HEK293 (cell line): ENCODE measurements at regions not wholly inside any gene's neighbourhood (a gene's known extent, or its start where the extent isn't known, plus 50 kb on each side); places are given as distances from the start of the nearest gene placed in this dataset.

Experiments
- CTCF ChIA-PET: fragments of 350-600 bp; formaldehyde crosslinking; extraction: SDS; loops from one replicate; lab custom pipeline; 2021; ENCODE audit warnings: antibody characterized with exemption; lab: Yijun Ruan, JAX
- POLR2A ChIA-PET: fragments of 300-600 bp; formaldehyde crosslinking; extraction: SDS; loops from one replicate; lab custom pipeline; 2020; ENCODE audit warnings: antibody characterized with exemption, inconsistent platforms; lab: Yijun Ruan, JAX
- H3K27ac ChIP-seq: fragments of 200-500 bp; sonication (Bioruptor generic); 2 replicates; pipeline ENCODE4 v1.5.1; 2014; ENCODE audit warnings: low read depth, low read length, control low read depth, inconsistent platforms; ENCODE audit errors: extremely low read depth
- H3K36me3 ChIP-seq, 2 experiments: fragments of 200-500 bp in 1 of 2; sonication (Bioruptor generic) in 1 of 2; 1 replicate in 1 of 2; 2 replicates in 1 of 2; pipeline ENCODE4 v1.5.1; 2014 to 2017; ENCODE audit warnings: inconsistent platforms in 2 of 2, low read length in 2 of 2; ENCODE audit not compliant: control insufficient read depth in 2 of 2, insufficient read depth in 1 of 2
- H3K4me1 ChIP-seq: fragments of 200-500 bp; sonication (Bioruptor generic); 2 replicates; pipeline ENCODE4 v1.5.1; 2014; ENCODE audit warnings: mild to moderate bottlenecking, low read length, inconsistent platforms; ENCODE audit not compliant: control insufficient read depth, insufficient read depth
- H3K4me3 ChIP-seq: 2 replicates; pipeline ENCODE4 v1.5.1; 2011; ENCODE audit warnings: low read depth, mild to moderate bottlenecking, control low read depth, low read length, moderate library complexity
- H3K9me3 ChIP-seq: fragments of 200-500 bp; sonication (Bioruptor generic); 2 replicates; pipeline ENCODE4 v1.5.1; 2014; ENCODE audit warnings: low read depth, low read length, inconsistent platforms; ENCODE audit not compliant: control insufficient read depth, insufficient read depth
- GFI1B ChIP-seq: fragments of 450-650 bp; formaldehyde crosslinking; IDR thresholded peaks from 2 replicates; pipeline ENCODE4 v1.5.1; 2016; ENCODE audit warnings: missing biosample characterization, missing genetic modification characterization
- HOXA7 ChIP-seq: sonication (generic); formaldehyde crosslinking; IDR thresholded peaks from 2 replicates; pipeline ENCODE4 v1.8.1; 2022; ENCODE audit warnings: missing genetic modification reagents, borderline replicate concordance
- IKZF3 ChIP-seq: fragments of 450-650 bp; IDR thresholded peaks from 2 replicates; pipeline ENCODE4 v1.5.0; 2018; ENCODE audit warnings: missing biosample characterization, mild to moderate bottlenecking, missing genetic modification characterization, moderate library complexity
- KLF9 ChIP-seq: fragments of 450-650 bp; formaldehyde crosslinking; IDR thresholded peaks from 2 replicates; pipeline ENCODE4 v1.5.1; 2016; ENCODE audit warnings: missing biosample characterization, missing genetic modification characterization, low read depth
- TCF7L2 ChIP-seq: IDR thresholded peaks from 2 replicates; pipeline ENCODE4 v1.6.1; 2011; ENCODE audit warnings: low read depth, mild to moderate bottlenecking, inconsistent platforms, low read length, moderate library complexity, borderline replicate concordance
- TRIM28 ChIP-seq: IDR thresholded peaks from 2 replicates; pipeline ENCODE4 v1.6.1; 2011; ENCODE audit warnings: low read length, control low read depth, borderline replicate concordance
- YY2 ChIP-seq: fragments of 450-650 bp; formaldehyde crosslinking; IDR thresholded peaks from 2 replicates; pipeline ENCODE4 v1.5.1; 2016; ENCODE audit warnings: missing biosample characterization, missing genetic modification characterization
- ZBTB21 ChIP-seq: fragments of 450-650 bp; formaldehyde crosslinking; IDR thresholded peaks from 2 replicates; pipeline ENCODE4 v1.5.1; 2017; ENCODE audit warnings: missing biosample characterization, missing genetic modification characterization
- ZBTB8A ChIP-seq: fragments of 450-650 bp; formaldehyde crosslinking; IDR thresholded peaks from 2 replicates; pipeline ENCODE4 v1.5.1; 2016; ENCODE audit warnings: missing biosample characterization, missing genetic modification characterization
- ZFP37 ChIP-seq: fragments of 450-650 bp; formaldehyde crosslinking; IDR thresholded peaks from 2 replicates; pipeline ENCODE4 v1.5.1; 2016; ENCODE audit warnings: missing biosample characterization, missing genetic modification characterization
- ZFP41 ChIP-seq: fragments of 450-650 bp; formaldehyde crosslinking; IDR thresholded peaks from 2 replicates; pipeline ENCODE4 v1.5.1; 2016; ENCODE audit warnings: missing biosample characterization, missing genetic modification characterization, borderline replicate concordance
- ZNF341 ChIP-seq: fragments of 450-650 bp; formaldehyde crosslinking; IDR thresholded peaks from 2 replicates; pipeline ENCODE4; 2016; ENCODE audit warnings: low read depth, missing biosample characterization, missing genetic modification characterization
- ZNF391 ChIP-seq: fragments of 450-650 bp; formaldehyde crosslinking; IDR thresholded peaks from 2 replicates; pipeline ENCODE4 v1.5.1; 2016; ENCODE audit warnings: low read depth, missing biosample characterization, missing genetic modification characterization, borderline replicate concordance
- ZNF521 ChIP-seq: fragments of 450-650 bp; formaldehyde crosslinking; IDR thresholded peaks from 2 replicates; pipeline ENCODE4 v1.5.1; 2017; ENCODE audit warnings: missing biosample characterization, mild to moderate bottlenecking, missing genetic modification characterization
- ZNF664 ChIP-seq: fragments of 450-650 bp; formaldehyde crosslinking; IDR thresholded peaks from 2 replicates; pipeline ENCODE4 v1.5.1; 2016; ENCODE audit warnings: missing biosample characterization, missing genetic modification characterization
- ZNF76 ChIP-seq: fragments of 450-650 bp; formaldehyde crosslinking; IDR thresholded peaks from 2 replicates; pipeline ENCODE4; 2016; ENCODE audit warnings: low read depth, missing biosample characterization, missing genetic modification characterization, borderline replicate concordance
- ZNF768 ChIP-seq: fragments of 450-650 bp; formaldehyde crosslinking; IDR thresholded peaks from 2 replicates; pipeline ENCODE4 v1.5.1; 2018; ENCODE audit warnings: missing biosample characterization, mild to moderate bottlenecking, missing genetic modification characterization
- ZNF837 ChIP-seq: fragments of 450-650 bp; formaldehyde crosslinking; IDR thresholded peaks from 2 replicates; pipeline ENCODE4 v1.5.1; 2016; ENCODE audit warnings: missing biosample characterization, missing genetic modification characterization
- ZSCAN16 ChIP-seq: fragments of 450-650 bp; formaldehyde crosslinking; IDR thresholded peaks from 2 replicates; pipeline ENCODE4 v1.5.1; 2016; ENCODE audit warnings: missing biosample characterization, missing genetic modification characterization
- TF ChIP-seq, protein P1 (sequence below): fragments of 450-650 bp; formaldehyde crosslinking; IDR thresholded peaks from 2 replicates; pipeline ENCODE4 v1.5.1; 2016; ENCODE audit warnings: missing biosample characterization, missing genetic modification characterization
- TF ChIP-seq, protein P2 (sequence below): fragments of 450-650 bp; formaldehyde crosslinking; optimal IDR thresholded peaks from 2 replicates; pipeline ENCODE3; 2016; ENCODE audit warnings: missing biosample characterization, mild to moderate bottlenecking, missing genetic modification characterization
- TF ChIP-seq, protein P3 (sequence below): fragments of 450-650 bp; formaldehyde crosslinking; IDR thresholded peaks from 2 replicates; pipeline ENCODE4 v1.5.1; 2017; ENCODE audit warnings: missing biosample characterization, missing genetic modification characterization
- TF ChIP-seq, protein P4 (sequence below): fragments of 450-650 bp; formaldehyde crosslinking; IDR thresholded peaks from 2 replicates; pipeline ENCODE4 v1.5.1; 2016; ENCODE audit warnings: missing biosample characterization, missing genetic modification characterization
- TF ChIP-seq, protein P5 (sequence below): fragments of 450-650 bp; formaldehyde crosslinking; IDR thresholded peaks from 2 replicates; pipeline ENCODE4 v1.5.1; 2016; ENCODE audit warnings: missing biosample characterization, missing genetic modification characterization
- TF ChIP-seq, protein P6 (sequence below): fragments of 450-650 bp; formaldehyde crosslinking; IDR thresholded peaks from 2 replicates; pipeline ENCODE4 v1.5.1; 2016; ENCODE audit warnings: missing biosample characterization, missing genetic modification characterization
- TF ChIP-seq, protein P7 (sequence below): fragments of 450-650 bp; formaldehyde crosslinking; IDR thresholded peaks from 2 replicates; pipeline ENCODE4 v1.5.1; 2016; ENCODE audit warnings: missing biosample characterization, missing genetic modification characterization, borderline replicate concordance

DNA sequence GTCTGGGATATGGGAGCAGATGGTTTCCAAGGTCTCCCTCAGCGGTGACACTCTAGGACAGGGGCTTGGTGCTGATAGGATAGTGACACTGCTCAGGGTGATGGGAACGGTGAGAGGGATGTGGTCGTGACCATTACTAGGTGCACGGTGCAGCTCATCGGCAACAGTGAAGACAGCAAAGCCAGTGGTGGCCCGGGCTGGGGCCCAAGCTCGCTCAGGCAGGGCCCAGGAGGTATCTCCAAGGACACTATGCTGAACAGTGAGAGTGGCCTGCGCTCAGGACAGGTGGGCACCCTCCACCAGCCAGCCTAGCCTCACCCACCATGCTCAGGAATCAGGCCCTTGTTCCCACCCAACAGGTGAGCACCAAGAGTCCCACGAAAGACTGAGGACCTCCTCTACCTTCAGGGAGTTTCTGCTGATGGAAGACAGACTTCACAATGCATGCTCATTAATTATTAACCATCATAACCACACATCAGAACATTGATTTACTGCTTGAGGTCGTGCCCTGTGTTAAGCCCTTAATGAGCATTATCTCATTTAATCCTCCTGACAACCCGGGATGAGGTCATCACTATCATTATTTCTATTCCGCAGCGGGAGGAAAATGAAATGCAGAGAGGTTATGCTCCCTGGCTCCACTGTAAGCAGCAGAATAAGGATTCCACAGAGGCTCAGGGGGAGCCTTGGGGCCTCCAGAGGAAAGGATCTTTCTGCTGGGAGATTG, 269.4 kb downstream of the UACA start (continued):
- TF ChIP-seq ZBTB21 (tag by site-specific recombination) = peak; percentile 95
- TF ChIP-seq ZBTB8A (tag by site-specific recombination) = peak; percentile 59
- TF ChIP-seq IKZF3 (tag by site-specific recombination) = peak; percentile 97
- peak; percentile 98 for TF ChIP-seq ZNF391 (tag by site-specific recombination)
- peak; percentile 79 for TF ChIP-seq ZNF76 (tag by site-specific recombination)
- no peak for TF ChIP-seq ZNF837 (tag by site-specific recombination)
- TF ChIP-seq, protein P1, sequence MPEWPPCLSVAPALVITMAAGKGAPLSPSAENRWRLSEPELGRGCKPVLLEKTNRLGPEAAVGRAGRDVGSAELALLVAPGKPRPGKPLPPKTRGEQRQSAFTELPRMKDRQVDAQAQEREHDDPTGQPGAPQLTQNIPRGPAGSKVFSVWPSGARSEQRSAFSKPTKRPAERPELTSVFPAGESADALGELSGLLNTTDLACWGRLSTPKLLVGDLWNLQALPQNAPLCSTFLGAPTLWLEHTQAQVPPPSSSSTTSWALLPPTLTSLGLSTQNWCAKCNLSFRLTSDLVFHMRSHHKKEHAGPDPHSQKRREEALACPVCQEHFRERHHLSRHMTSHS (tag by site-specific recombination) = peak; percentile 89
- no peak for TF ChIP-seq ZFP41 (tag by site-specific recombination)
- TF ChIP-seq, protein P2, sequence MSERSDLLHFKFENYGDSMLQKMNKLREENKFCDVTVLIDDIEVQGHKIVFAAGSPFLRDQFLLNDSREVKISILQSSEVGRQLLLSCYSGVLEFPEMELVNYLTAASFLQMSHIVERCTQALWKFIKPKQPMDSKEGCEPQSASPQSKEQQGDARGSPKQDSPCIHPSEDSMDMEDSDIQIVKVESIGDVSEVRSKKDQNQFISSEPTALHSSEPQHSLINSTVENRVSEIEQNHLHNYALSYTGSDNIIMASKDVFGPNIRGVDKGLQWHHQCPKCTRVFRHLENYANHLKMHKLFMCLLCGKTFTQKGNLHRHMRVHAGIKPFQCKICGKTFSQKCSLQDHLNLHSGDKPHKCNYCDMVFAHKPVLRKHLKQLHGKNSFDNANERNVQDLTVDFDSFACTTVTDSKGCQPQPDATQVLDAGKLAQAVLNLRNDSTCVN (tag by site-specific recombination) = peak; percentile 25
- TF ChIP-seq, protein P3, sequence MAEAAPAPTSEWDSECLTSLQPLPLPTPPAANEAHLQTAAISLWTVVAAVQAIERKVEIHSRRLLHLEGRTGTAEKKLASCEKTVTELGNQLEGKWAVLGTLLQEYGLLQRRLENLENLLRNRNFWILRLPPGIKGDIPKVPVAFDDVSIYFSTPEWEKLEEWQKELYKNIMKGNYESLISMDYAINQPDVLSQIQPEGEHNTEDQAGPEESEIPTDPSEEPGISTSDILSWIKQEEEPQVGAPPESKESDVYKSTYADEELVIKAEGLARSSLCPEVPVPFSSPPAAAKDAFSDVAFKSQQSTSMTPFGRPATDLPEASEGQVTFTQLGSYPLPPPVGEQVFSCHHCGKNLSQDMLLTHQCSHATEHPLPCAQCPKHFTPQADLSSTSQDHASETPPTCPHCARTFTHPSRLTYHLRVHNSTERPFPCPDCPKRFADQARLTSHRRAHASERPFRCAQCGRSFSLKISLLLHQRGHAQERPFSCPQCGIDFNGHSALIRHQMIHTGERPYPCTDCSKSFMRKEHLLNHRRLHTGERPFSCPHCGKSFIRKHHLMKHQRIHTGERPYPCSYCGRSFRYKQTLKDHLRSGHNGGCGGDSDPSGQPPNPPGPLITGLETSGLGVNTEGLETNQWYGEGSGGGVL (tag by site-specific recombination) = peak; percentile 55
- TF ChIP-seq TRIM28 = no peak
- no peak for TF ChIP-seq HOXA7 (CRISPR knock-in tag)
- TF ChIP-seq, protein P4, sequence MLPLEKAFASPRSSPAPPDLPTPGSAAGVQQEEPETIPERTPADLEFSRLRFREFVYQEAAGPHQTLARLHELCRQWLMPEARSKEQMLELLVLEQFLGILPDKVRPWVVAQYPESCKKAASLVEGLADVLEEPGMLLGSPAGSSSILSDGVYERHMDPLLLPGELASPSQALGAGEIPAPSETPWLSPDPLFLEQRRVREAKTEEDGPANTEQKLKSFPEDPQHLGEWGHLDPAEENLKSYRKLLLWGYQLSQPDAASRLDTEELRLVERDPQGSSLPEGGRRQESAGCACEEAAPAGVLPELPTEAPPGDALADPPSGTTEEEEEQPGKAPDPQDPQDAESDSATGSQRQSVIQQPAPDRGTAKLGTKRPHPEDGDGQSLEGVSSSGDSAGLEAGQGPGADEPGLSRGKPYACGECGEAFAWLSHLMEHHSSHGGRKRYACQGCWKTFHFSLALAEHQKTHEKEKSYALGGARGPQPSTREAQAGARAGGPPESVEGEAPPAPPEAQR (tag by site-specific recombination) = no peak
- TF ChIP-seq, protein P5, sequence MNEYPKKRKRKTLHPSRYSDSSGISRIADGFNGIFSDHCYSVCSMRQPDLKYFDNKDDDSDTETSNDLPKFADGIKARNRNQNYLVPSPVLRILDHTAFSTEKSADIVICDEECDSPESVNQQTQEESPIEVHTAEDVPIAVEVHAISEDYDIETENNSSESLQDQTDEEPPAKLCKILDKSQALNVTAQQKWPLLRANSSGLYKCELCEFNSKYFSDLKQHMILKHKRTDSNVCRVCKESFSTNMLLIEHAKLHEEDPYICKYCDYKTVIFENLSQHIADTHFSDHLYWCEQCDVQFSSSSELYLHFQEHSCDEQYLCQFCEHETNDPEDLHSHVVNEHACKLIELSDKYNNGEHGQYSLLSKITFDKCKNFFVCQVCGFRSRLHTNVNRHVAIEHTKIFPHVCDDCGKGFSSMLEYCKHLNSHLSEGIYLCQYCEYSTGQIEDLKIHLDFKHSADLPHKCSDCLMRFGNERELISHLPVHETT (tag by site-specific recombination) = peak; percentile 100

DNA sequence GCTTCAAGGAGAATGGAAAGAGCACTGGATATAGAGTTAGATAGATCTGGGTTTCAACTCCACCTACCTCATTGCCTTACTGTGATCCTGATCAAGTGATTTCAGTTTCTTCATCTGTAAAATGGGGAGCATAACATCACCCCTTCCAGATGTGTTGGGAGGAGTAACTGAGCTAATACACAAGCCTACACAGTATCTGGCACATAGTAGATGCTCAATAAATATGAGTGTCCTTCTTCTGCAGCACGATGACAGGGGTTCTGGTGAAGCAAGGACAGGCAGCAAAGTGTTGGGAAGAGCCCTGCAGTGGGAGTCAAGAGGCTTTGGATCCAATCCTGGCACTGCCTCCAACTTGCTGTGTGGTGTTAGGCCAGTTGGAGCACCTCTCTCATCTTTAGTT, 270.0 kb downstream of the UACA start:
- ChIA-PET CTCF (interaction anchor here (0.5 to 6.9 kb wide), 4 partner anchors 13 to 1015 kb away, joined by 3 to 181 read pairs (median 4); no protein-coding TSS in a partner anchor), POLR2A (interaction anchor here (0.8 to 3.0 kb wide), 4 partner anchors 12 to 394 kb away, joined by 3 to 17 read pairs (median 3); no protein-coding TSS in a partner anchor)
- H3K4me3 ChIP-seq = no peak overlapping the region
- H3K4me1 ChIP-seq = peaks cover 40% of the 10 kb centered on the region
- H3K36me3 ChIP-seq = no peaks in the 10 kb centered on the region
- H3K27ac ChIP-seq = peak overlapping the region; percentile 94
- H3K9me3 ChIP-seq = no peaks in the 10 kb centered on the region
- TF ChIP-seq ZNF521 = no peak
- no peak for TF ChIP-seq ZNF341
- TF ChIP-seq GFI1B = no peak
- TF ChIP-seq KLF9 (tag by site-specific recombination) = no peak
- TF ChIP-seq ZSCAN16 (tag by site-specific recombination) = no peak
- TF ChIP-seq, protein P6, sequence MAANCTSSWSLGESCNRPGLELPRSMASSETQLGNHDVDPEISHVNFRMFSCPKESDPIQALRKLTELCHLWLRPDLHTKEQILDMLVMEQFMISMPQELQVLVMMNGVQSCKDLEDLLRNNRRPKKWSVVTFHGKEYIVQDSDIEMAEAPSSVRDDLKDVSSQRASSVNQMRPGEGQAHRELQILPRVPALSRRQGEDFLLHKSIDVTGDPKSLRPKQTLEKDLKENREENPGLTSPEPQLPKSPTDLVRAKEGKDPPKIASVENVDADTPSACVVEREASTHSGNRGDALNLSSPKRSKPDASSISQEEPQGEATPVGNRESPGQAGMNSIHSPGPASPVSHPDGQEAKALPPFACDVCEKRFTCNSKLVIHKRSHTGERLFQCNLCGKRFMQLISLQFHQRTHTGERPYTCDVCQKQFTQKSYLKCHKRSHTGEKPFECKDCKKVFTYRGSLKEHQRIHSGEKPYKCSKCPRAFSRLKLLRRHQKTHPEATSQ (tag by site-specific recombination) = 0 out of 2 replicates have a peak, but pooled peaks have one; percentile 11
- TF ChIP-seq, protein P7, sequence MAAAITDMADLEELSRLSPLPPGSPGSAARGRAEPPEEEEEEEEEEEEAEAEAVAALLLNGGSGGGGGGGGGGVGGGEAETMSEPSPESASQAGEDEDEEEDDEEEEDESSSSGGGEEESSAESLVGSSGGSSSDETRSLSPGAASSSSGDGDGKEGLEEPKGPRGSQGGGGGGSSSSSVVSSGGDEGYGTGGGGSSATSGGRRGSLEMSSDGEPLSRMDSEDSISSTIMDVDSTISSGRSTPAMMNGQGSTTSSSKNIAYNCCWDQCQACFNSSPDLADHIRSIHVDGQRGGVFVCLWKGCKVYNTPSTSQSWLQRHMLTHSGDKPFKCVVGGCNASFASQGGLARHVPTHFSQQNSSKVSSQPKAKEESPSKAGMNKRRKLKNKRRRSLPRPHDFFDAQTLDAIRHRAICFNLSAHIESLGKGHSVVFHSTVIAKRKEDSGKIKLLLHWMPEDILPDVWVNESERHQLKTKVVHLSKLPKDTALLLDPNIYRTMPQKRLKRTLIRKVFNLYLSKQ (tag by site-specific recombination) = no peak
- TF ChIP-seq YY2 (tag by site-specific recombination) = no peak
- peak; percentile 100 for TF ChIP-seq ZNF664 (tag by site-specific recombination)
- TF ChIP-seq ZNF768 (tag by site-specific recombination) = 0 out of 2 replicates have a peak, but pooled peaks have one; percentile 60
- TF ChIP-seq ZFP37 (tag by site-specific recombination) = no peak
- TF ChIP-seq TCF7L2 = no peak
